GM23338 (cell line): ENCODE measurements at regions not wholly inside any gene's neighbourhood (a gene's known extent, or its start where the extent isn't known, plus 50 kb on each side); places are given as distances from the start of the nearest gene placed in this dataset.

Source experiments
- ATAC-seq: fragments of 200-7000 bp; cut with Tn5 transposase; 3 replicates; pipeline ENCODE4 v1.9.1; 2020
- DNase-seq: peaks from one replicate; pipeline ENCODE4 v3.0.0-alpha.2; 2015; ENCODE audit warnings: low spot score
- H2AFZ ChIP-seq: fragments of 200-600 bp; sonication (generic); 2 replicates; pipeline ENCODE4 v1.8.0; 2016; ENCODE audit warnings: antibody characterized with exemption, mild to moderate bottlenecking, moderate library complexity
- H3F3A ChIP-seq: fragments of 200-600 bp; sonication (generic); replicated peaks from 2 replicates; pipeline ENCODE4 v1.8.0; 2017; ENCODE audit warnings: antibody characterized with exemption, mixed run types, low read depth
- H3K27ac ChIP-seq: fragments of 200-600 bp; sonication (generic); 2 replicates; pipeline ENCODE4 v1.6.1; 2016; ENCODE audit warnings: low read depth
- H3K27me3 ChIP-seq: fragments of 200-600 bp; sonication (generic); 2 replicates; pipeline ENCODE4 v1.8.0; 2016; ENCODE audit warnings: mild to moderate bottlenecking, mixed run types, moderate library complexity; ENCODE audit not compliant: insufficient read depth
- H3K36me3 ChIP-seq: fragments of 200-600 bp; sonication (generic); 2 replicates; pipeline ENCODE4 v1.8.0; 2016; ENCODE audit warnings: mild to moderate bottlenecking; ENCODE audit not compliant: insufficient read depth
- H3K4me1 ChIP-seq: fragments of 200-600 bp; sonication (generic); 2 replicates; pipeline ENCODE4 v1.8.0; 2016; ENCODE audit warnings: mild to moderate bottlenecking, moderate library complexity; ENCODE audit not compliant: insufficient read depth
- H3K4me2 ChIP-seq: fragments of 200-600 bp; sonication (generic); 2 replicates; pipeline ENCODE4 v1.7.1; 2017; ENCODE audit warnings: mixed run types
- H3K4me3 ChIP-seq: fragments of 200-600 bp; sonication (generic); 2 replicates; pipeline ENCODE4 v1.6.1; 2016; ENCODE audit warnings: mixed run types
- H3K79me2 ChIP-seq: fragments of 200-600 bp; sonication (generic); replicated peaks from 2 replicates; pipeline ENCODE4 v1.8.0; 2017; ENCODE audit warnings: mild to moderate bottlenecking; ENCODE audit not compliant: insufficient read depth
- H3K9me2 ChIP-seq: fragments of 200-600 bp; sonication (generic); 2 replicates; pipeline ENCODE4 v1.8.0; 2017; ENCODE audit not compliant: insufficient read depth
- H4K20me1 ChIP-seq: fragments of 200-600 bp; sonication (generic); replicated peaks from 2 replicates; pipeline ENCODE4 v1.8.0; 2017; ENCODE audit warnings: mild to moderate bottlenecking; ENCODE audit not compliant: insufficient read depth
- H3K27ac Mint-ChIP-seq: 2 replicates; pipeline ENCODE4 v1.8.0; 2020; ENCODE audit warnings: inconsistent platforms, mild to moderate bottlenecking, moderate library complexity, mixed read lengths
- H3K27me3 Mint-ChIP-seq: 3 replicates; pipeline ENCODE4 v1.8.0; 2022; ENCODE audit warnings: low read depth, mild to moderate bottlenecking, moderate library complexity, mixed read lengths, inconsistent platforms; ENCODE audit not compliant: insufficient read depth, poor library complexity
- H3K36me3 Mint-ChIP-seq: 3 replicates; pipeline ENCODE4 v1.8.0; 2021; ENCODE audit warnings: low read depth, mild to moderate bottlenecking, inconsistent platforms, moderate library complexity, mixed read lengths
- H3K4me1 Mint-ChIP-seq: 3 replicates; pipeline ENCODE4 v1.8.0; 2020; ENCODE audit warnings: mild to moderate bottlenecking, inconsistent platforms, mixed read lengths
- H3K4me3 Mint-ChIP-seq: 3 replicates; pipeline ENCODE4 v1.8.0; 2021; ENCODE audit warnings: moderate library complexity, mild to moderate bottlenecking, inconsistent platforms, mixed read lengths
- H3K9me3 Mint-ChIP-seq: 3 replicates; pipeline ENCODE4 v1.8.0; 2020; ENCODE audit warnings: moderate library complexity, mild to moderate bottlenecking, inconsistent platforms, mixed read lengths
- EZH2 ChIP-seq: fragments of 200-600 bp; sonication (generic); IDR thresholded peaks from one replicate; pipeline ENCODE4 v1.8.0; 2017; ENCODE audit warnings: antibody characterized with exemption, mild to moderate bottlenecking, low read depth; ENCODE audit not compliant: unreplicated experiment
- POLR2AphosphoS5 ChIP-seq: IDR thresholded peaks from 2 replicates; pipeline ENCODE4 v1.6.1; 2016; ENCODE audit warnings: antibody characterized with exemption, low read depth
- ZNF114 ChIP-seq: fragments of 250-450 bp; sonication (Bioruptor Pico); IDR thresholded peaks from 2 replicates; pipeline ENCODE4 v1.5.0; 2020; ENCODE audit warnings: mild to moderate bottlenecking, moderate library complexity
- TF ChIP-seq, protein P1 (sequence below): fragments of 250-450 bp; sonication (Bioruptor Pico); IDR thresholded peaks from 2 replicates; pipeline ENCODE4 v1.5.0; 2020; ENCODE audit warnings: mild to moderate bottlenecking, moderate library complexity
- TF ChIP-seq, protein P2 (sequence below), 2 experiments: fragments of 200-600 bp in 1 of 2; sonication (generic) in 1 of 2; conservative IDR thresholded peaks; 2 replicates each; pipeline versions ENCODE4 v1.5.1 to v1.6.1; 2016 to 2017; ENCODE audit warnings: antibody characterized with exemption in 2 of 2, low read depth in 2 of 2, mild to moderate bottlenecking in 2 of 2, moderate library complexity in 1 of 2

DNA sequence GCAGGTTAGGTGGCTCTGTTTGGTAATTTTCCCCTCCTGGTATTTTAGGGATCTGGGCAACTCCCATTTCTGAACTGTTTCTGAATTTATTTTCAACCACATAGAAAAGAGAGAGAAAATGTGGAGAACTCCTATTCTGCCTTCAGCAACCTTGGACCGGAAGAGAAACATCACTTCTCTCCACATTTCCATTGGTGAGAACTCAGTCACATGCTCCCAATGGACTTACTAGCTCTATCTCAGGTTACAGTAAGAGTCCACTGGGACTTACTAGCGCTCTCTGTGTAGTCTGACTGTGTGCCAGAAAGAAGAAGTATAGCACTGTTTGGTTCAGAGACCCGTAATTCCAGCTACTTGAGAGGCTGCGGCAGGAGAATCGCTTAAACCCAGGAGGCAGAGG lies 383.2 kb downstream of the DUSP6 start (continued):
- TF ChIP-seq, protein P1, sequence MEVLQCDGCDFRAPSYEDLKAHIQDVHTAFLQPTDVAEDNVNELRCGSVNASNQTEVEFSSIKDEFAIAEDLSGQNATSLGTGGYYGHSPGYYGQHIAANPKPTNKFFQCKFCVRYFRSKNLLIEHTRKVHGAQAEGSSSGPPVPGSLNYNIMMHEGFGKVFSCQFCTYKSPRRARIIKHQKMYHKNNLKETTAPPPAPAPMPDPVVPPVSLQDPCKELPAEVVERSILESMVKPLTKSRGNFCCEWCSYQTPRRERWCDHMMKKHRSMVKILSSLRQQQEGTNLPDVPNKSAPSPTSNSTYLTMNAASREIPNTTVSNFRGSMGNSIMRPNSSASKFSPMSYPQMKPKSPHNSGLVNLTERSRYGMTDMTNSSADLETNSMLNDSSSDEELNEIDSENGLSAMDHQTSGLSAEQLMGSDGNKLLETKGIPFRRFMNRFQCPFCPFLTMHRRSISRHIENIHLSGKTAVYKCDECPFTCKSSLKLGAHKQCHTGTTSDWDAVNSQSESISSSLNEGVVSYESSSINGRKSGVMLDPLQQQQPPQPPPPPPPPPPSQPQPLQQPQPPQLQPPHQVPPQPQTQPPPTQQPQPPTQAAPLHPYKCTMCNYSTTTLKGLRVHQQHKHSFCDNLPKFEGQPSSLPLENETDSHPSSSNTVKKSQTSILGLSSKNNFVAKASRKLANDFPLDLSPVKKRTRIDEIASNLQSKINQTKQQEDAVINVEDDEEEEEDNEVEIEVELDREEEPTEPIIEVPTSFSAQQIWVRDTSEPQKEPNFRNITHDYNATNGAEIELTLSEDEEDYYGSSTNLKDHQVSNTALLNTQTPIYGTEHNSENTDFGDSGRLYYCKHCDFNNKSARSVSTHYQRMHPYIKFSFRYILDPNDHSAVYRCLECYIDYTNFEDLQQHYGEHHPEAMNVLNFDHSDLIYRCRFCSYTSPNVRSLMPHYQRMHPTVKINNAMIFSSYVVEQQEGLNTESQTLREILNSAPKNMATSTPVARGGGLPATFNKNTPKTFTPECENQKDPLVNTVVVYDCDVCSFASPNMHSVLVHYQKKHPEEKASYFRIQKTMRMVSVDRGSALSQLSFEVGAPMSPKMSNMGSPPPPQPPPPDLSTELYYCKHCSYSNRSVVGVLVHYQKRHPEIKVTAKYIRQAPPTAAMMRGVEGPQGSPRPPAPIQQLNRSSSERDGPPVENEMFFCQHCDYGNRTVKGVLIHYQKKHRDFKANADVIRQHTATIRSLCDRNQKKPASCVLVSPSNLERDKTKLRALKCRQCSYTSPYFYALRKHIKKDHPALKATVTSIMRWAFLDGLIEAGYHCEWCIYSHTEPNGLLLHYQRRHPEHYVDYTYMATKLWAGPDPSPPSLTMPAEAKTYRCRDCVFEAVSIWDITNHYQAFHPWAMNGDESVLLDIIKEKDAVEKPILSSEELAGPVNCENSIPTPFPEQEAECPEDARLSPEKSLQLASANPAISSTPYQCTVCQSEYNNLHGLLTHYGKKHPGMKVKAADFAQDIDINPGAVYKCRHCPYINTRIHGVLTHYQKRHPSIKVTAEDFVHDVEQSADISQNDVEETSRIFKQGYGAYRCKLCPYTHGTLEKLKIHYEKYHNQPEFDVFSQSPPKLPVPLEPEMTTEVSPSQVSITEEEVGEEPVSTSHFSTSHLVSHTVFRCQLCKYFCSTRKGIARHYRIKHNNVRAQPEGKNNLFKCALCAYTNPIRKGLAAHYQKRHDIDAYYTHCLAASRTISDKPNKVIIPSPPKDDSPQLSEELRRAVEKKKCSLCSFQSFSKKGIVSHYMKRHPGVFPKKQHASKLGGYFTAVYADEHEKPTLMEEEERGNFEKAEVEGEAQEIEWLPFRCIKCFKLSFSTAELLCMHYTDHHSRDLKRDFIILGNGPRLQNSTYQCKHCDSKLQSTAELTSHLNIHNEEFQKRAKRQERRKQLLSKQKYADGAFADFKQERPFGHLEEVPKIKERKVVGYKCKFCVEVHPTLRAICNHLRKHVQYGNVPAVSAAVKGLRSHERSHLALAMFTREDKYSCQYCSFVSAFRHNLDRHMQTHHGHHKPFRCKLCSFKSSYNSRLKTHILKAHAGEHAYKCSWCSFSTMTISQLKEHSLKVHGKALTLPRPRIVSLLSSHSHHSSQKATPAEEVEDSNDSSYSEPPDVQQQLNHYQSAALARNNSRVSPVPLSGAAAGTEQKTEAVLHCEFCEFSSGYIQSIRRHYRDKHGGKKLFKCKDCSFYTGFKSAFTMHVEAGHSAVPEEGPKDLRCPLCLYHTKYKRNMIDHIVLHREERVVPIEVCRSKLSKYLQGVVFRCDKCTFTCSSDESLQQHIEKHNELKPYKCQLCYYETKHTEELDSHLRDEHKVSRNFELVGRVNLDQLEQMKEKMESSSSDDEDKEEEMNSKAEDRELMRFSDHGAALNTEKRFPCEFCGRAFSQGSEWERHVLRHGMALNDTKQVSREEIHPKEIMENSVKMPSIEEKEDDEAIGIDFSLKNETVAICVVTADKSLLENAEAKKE (CRISPR knock-in tag): no peak
- TF ChIP-seq EZH2 (no peak), ZNF114 (CRISPR knock-in tag) (no peak)
- TF ChIP-seq, protein P2, sequence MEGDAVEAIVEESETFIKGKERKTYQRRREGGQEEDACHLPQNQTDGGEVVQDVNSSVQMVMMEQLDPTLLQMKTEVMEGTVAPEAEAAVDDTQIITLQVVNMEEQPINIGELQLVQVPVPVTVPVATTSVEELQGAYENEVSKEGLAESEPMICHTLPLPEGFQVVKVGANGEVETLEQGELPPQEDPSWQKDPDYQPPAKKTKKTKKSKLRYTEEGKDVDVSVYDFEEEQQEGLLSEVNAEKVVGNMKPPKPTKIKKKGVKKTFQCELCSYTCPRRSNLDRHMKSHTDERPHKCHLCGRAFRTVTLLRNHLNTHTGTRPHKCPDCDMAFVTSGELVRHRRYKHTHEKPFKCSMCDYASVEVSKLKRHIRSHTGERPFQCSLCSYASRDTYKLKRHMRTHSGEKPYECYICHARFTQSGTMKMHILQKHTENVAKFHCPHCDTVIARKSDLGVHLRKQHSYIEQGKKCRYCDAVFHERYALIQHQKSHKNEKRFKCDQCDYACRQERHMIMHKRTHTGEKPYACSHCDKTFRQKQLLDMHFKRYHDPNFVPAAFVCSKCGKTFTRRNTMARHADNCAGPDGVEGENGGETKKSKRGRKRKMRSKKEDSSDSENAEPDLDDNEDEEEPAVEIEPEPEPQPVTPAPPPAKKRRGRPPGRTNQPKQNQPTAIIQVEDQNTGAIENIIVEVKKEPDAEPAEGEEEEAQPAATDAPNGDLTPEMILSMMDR (conservative IDR thresholded peaks at IDR 0.05; ENCODE audit: low read depth in 2 of 2): no peak

DNA sequence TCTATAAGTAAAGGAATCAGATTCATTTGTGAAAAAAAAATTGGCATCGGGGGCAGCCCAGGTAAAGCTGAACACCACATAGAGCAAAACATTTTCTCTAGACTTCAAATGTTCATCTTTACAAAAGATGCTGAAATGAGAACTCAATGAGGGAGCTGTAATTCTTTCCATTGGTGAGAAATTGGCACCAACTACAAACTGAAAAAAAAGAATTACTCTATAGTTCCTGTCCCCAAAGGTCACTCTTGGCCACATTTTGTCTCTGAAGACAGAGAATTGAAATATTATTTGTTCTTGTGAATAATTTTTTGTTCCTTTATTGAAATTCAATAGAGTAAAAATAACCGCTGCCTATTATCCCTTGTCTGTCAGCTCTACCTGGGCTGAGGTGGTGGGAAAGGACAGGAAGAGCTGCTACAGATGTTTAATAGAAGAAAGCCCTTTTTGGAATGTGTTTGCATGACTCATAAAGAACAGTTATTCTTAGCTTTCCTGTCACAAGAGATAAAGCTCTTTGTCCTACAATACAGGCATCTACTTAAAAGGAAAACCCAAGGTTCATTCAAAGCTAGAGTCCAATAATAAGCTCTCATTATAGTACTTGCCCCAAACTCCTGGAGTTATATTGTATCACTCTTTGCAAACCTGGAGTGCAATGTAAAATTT lies 380.1 kb upstream of the KITLG start:
- Mint-ChIP-seq H3K27ac (no peak overlapping the region), H3K4me1 (peaks cover 53% of the 10 kb centered on the region), H3K27me3 (peaks cover 15% of the 10 kb centered on the region), H3K4me3 (no peak overlapping the region), H3K36me3 (no peaks in the 10 kb centered on the region), H3K9me3 (no peaks in the 10 kb centered on the region)
- no peaks in the 10 kb centered on the region for H3F3A ChIP-seq
- H4K20me1 ChIP-seq: no peaks in the 10 kb centered on the region
- no peaks in the 10 kb centered on the region for H3K79me2 ChIP-seq
- no peak overlapping the region for H3K27ac ChIP-seq
- TF ChIP-seq POLR2AphosphoS5: no peak
- no peaks in the 10 kb centered on the region for H3K36me3 ChIP-seq
- peaks cover 5% of the 10 kb centered on the region; the same call in 1 of the 2 replicates for H3K27me3 ChIP-seq
- no peak overlapping the region for H2AFZ ChIP-seq
- H3K4me3 ChIP-seq: no peak overlapping the region
- ATAC-seq: no peak
- 0 out of 2 replicates have a peak overlapping the region, but pooled peaks have one; percentile 28 for H3K4me2 ChIP-seq
- H3K4me1 ChIP-seq: peaks cover 55% of the 10 kb centered on the region
- H3K9me2 ChIP-seq: peaks cover 6% of the 10 kb centered on the region
- DNase-seq: no peak
